Endothelial cell of umbilical vein (primary cell): ENCODE measurements at regions not wholly inside any gene's neighbourhood (a gene's known extent, or its start where the extent isn't known, plus 50 kb on each side); places are given as distances from the start of the nearest gene placed in this dataset.

Experiments
- EZH2 ChIP-seq: IDR thresholded peaks from 2 replicates; pipeline ENCODE4 v1.6.1; 2012; ENCODE audit warnings: borderline replicate concordance, low read depth, mild to moderate bottlenecking, moderate library complexity, low read length, inconsistent platforms; ENCODE audit not compliant: severe bottlenecking
- FOS ChIP-seq: IDR thresholded peaks from 2 replicates; pipeline ENCODE4 v1.6.1; 2011; ENCODE audit warnings: mild to moderate bottlenecking, low read length, moderate library complexity, borderline replicate concordance; ENCODE audit not compliant: insufficient read depth
- MYC ChIP-seq: IDR thresholded peaks from one replicate; pipeline ENCODE4 v1.6.1; 2011; ENCODE audit warnings: mild to moderate bottlenecking, low read depth, low read length
- POLR2A ChIP-seq: IDR thresholded peaks from 2 replicates; pipeline ENCODE4 v1.6.1; 2012; ENCODE audit warnings: low read depth, mild to moderate bottlenecking, control low read depth, low read length
- POLR2AphosphoS5 ChIP-seq: IDR thresholded peaks from 2 replicates; pipeline ENCODE4 v1.6.1; 2012; ENCODE audit warnings: low read depth, mild to moderate bottlenecking, control low read depth, low read length, moderate library complexity; ENCODE audit not compliant: insufficient read depth
- TF ChIP-seq, protein P1 (sequence below), 2 donors: IDR thresholded peaks; 1 replicate in 1 of 2; 2 replicates in 1 of 2; pipeline ENCODE4 v1.5.1; 2011; ENCODE audit warnings: low read length in 2 of 2, mild to moderate bottlenecking in 2 of 2, moderate library complexity in 2 of 2, control low read depth in 1 of 2, inconsistent platforms in 1 of 2, low read depth in 1 of 2; ENCODE audit not compliant: insufficient read depth in 1 of 2; ENCODE audit errors: extremely low read depth in 1 of 2

DNA sequence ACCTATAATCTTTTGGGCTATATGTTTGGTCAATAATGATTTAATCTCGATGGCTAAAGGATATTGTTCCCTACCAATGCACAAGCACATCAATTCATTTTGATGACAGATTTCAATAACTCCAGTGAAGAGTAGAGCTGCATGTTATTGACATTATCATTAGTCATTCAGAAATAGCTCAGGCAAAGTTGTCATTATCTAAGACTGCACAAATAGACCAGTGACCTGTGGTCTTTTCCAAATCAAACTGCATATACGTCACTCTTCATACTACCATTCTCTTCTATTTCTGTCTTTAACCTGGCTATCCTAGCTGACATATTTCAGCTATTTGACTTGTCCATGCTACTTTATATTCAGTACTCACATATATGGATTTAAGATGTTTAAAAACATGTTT is 1050.8 kb downstream of the C4orf33 start:
- TF ChIP-seq, protein P1, sequence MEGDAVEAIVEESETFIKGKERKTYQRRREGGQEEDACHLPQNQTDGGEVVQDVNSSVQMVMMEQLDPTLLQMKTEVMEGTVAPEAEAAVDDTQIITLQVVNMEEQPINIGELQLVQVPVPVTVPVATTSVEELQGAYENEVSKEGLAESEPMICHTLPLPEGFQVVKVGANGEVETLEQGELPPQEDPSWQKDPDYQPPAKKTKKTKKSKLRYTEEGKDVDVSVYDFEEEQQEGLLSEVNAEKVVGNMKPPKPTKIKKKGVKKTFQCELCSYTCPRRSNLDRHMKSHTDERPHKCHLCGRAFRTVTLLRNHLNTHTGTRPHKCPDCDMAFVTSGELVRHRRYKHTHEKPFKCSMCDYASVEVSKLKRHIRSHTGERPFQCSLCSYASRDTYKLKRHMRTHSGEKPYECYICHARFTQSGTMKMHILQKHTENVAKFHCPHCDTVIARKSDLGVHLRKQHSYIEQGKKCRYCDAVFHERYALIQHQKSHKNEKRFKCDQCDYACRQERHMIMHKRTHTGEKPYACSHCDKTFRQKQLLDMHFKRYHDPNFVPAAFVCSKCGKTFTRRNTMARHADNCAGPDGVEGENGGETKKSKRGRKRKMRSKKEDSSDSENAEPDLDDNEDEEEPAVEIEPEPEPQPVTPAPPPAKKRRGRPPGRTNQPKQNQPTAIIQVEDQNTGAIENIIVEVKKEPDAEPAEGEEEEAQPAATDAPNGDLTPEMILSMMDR (IDR thresholded peaks at IDR 0.05; ENCODE audit: extremely low read depth in 1 of 2, insufficient read depth in 1 of 2, low read depth in 1 of 2, low read length in 2 of 2), result no peak
- TF ChIP-seq EZH2 (no peak), POLR2AphosphoS5 (no peak), MYC (no peak), POLR2A (no peak), FOS (no peak)
